Sigmoid colon (tissue), 4 donors: ENCODE measurements at regions not wholly inside any gene's neighbourhood (a gene's known extent, or its start where the extent isn't known, plus 50 kb on each side); places are given as distances from the start of the nearest gene placed in this dataset.

Source experiments
- CTCF ChIP-seq, 4 experiments: fragments of 450-650 bp in 3 of 4; fragments of 200-600 bp in 1 of 4; IDR thresholded peaks; one replicate each; pipeline ENCODE4 v1.5.1; 2016 to 2019; ENCODE audit warnings: antibody characterized with exemption in 4 of 4, mild to moderate bottlenecking in 3 of 4, moderate library complexity in 2 of 4
- EP300 ChIP-seq, 4 donors: sonication (generic); formaldehyde crosslinking; IDR thresholded peaks; one replicate each; pipeline ENCODE4 v1.6.1; 2017; ENCODE audit warnings: antibody characterized with exemption in 4 of 4
- POLR2A ChIP-seq, 2 donors: fragments of 450-650 bp; IDR thresholded peaks; one replicate each; pipeline ENCODE4 v1.6.1; 2016; ENCODE audit warnings: antibody characterized with exemption in 2 of 2, mild to moderate bottlenecking in 2 of 2, moderate library complexity in 2 of 2
- POLR2AphosphoS5 ChIP-seq, 4 donors: sonication (generic); formaldehyde crosslinking; IDR thresholded peaks; one replicate each; pipeline ENCODE4 v1.6.1; 2017; ENCODE audit warnings: antibody characterized with exemption in 4 of 4

DNA sequence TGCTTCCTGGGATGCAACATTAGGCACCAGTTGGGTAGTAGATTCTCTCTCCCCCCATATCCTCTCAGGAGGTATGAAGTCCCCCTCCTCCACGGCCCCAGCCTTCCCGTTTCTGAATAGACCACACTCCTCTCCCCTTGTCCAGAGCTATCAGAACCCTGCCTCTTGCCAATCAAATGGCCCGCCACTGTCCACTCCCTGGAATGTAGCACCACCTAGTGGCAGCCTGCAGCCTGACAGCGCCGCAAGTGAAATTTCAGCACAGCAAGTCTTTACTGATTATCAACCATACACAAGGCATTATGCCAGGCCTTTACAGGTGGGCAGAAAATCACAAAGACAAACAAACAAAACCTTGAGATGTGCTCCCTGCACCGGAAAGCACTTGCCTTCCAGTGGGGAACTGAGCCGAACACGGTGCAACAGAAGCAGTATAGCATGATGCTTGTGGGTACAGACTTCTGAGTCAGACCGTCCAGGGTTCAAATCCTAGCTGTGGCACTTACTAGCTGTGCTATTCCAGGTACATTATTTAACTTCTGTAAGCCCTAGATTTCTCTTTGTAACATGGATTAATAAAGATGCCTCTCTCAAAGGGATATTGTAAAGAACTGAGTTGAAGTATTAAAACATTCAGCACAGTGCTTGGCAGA, 174.0 kb downstream of the SMAD2 start:
- no peak for TF ChIP-seq POLR2A (IDR thresholded peaks at IDR 0.05)
- TF ChIP-seq CTCF (IDR thresholded peaks at IDR 0.05) = peak in 3 of 4 experiments; percentile 45 to 71 (median 51)
- no peak for TF ChIP-seq POLR2AphosphoS5 (IDR thresholded peaks at IDR 0.05)
- TF ChIP-seq EP300 (IDR thresholded peaks at IDR 0.05) = no peak
